PC-3 (cell line): ENCODE measurements at regions not wholly inside any gene's neighbourhood (a gene's known extent, or its start where the extent isn't known, plus 50 kb on each side); places are given as distances from the start of the nearest gene placed in this dataset.

ENCODE experiments used
- CTCF ChIP-seq: fragments of 300-600 bp; sonication (generic); conservative IDR thresholded peaks from 2 replicates; pipeline ENCODE4 v1.5.1; 2017; ENCODE audit warnings: antibody characterized with exemption, low read depth, mild to moderate bottlenecking, low read length
- EZH2 ChIP-seq: fragments of 300-600 bp; sonication (generic); IDR thresholded peaks from one replicate; pipeline ENCODE4 v1.6.1; 2017; ENCODE audit warnings: antibody characterized with exemption, mild to moderate bottlenecking, low read length; ENCODE audit not compliant: unreplicated experiment
- EZH2phosphoT487 ChIP-seq: fragments of 300-600 bp; sonication (generic); IDR thresholded peaks from 2 replicates; pipeline ENCODE4 v1.6.1; 2018; ENCODE audit warnings: mild to moderate bottlenecking, antibody characterized with exemption, low read length, borderline replicate concordance

GRCh38 chr12:77124767-77125166, 59.4 kb upstream of the E2F7 start:
- TF ChIP-seq CTCF = no peak
- TF ChIP-seq EZH2phosphoT487 = no peak
- no peak for TF ChIP-seq EZH2
